Spleen (tissue), 7 donors: ENCODE measurements at regions not wholly inside any gene's neighbourhood (a gene's known extent, or its start where the extent isn't known, plus 50 kb on each side); places are given as distances from the start of the nearest gene placed in this dataset.

Source experiments
- POLR2A ChIP-seq, 3 donors: fragments of 450-650 bp; IDR thresholded peaks; one replicate each; pipeline ENCODE4 v1.5.1; 2017; ENCODE audit warnings: antibody characterized with exemption in 3 of 3, mild to moderate bottlenecking in 1 of 3
- POLR2AphosphoS5 ChIP-seq, 3 donors: sonication (generic); formaldehyde crosslinking; IDR thresholded peaks; one replicate each; pipeline ENCODE4 v1.5.1; 2017; ENCODE audit warnings: antibody characterized with exemption in 3 of 3
- TF ChIP-seq, protein P1 (sequence below), 11 experiments: fragments of 200-600 bp in 7 of 11; fragments of 450-650 bp in 4 of 11; sonication (generic) in 4 of 11; IDR thresholded peaks in 8 of 11; conservative IDR thresholded peaks in 3 of 11; 1 replicate in 7 of 11; 2 replicates in 4 of 11; pipeline versions ENCODE4 v1.4.0 to v1.8.0; 2016 to 2021; ENCODE audit warnings: antibody characterized with exemption in 11 of 11, inconsistent platforms in 4 of 11, mild to moderate bottlenecking in 1 of 11
- donor health status: DM: no; HTN: no; CAD: no; lungs with moderate emphysema.
- donor health status: DM: no; HTN: no; CAD: no.
- donor health status: DM: no; HTN: no; CAD: no.

GRCh38 chr2:150561076-150561475, 73.6 kb upstream of the RND3 start:
- TF ChIP-seq, protein P1, sequence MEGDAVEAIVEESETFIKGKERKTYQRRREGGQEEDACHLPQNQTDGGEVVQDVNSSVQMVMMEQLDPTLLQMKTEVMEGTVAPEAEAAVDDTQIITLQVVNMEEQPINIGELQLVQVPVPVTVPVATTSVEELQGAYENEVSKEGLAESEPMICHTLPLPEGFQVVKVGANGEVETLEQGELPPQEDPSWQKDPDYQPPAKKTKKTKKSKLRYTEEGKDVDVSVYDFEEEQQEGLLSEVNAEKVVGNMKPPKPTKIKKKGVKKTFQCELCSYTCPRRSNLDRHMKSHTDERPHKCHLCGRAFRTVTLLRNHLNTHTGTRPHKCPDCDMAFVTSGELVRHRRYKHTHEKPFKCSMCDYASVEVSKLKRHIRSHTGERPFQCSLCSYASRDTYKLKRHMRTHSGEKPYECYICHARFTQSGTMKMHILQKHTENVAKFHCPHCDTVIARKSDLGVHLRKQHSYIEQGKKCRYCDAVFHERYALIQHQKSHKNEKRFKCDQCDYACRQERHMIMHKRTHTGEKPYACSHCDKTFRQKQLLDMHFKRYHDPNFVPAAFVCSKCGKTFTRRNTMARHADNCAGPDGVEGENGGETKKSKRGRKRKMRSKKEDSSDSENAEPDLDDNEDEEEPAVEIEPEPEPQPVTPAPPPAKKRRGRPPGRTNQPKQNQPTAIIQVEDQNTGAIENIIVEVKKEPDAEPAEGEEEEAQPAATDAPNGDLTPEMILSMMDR (IDR thresholded peaks at IDR 0.05 in 8 of 11, conservative IDR thresholded peaks at IDR 0.05 in 3 of 11) = no peak
- no peak for TF ChIP-seq POLR2A (IDR thresholded peaks at IDR 0.05)
- TF ChIP-seq POLR2AphosphoS5 (IDR thresholded peaks at IDR 0.05) = no peak
